HepG2 (cell line): ENCODE measurements at regions not wholly inside any gene's neighbourhood (a gene's known extent, or its start where the extent isn't known, plus 50 kb on each side); places are given as distances from the start of the nearest gene placed in this dataset.

Experiments
- ATAC-seq: fragments of 200-7000 bp; cut with Tn5 transposase; 3 replicates; pipeline ENCODE4 v1.9.1; 2020; ENCODE audit warnings: mild to moderate bottlenecking, moderate library complexity
- BruUV-seq: library from RNA; stranded (reverse); fragments of 400-500 nt; replicated peaks from 2 replicates; lab custom pipeline; 2021; lab: Mats Ljungman, UMichigan
- CTCF ChIA-PET: fragments of 300-600 bp; formaldehyde crosslinking; extraction: SDS; loops from one replicate; lab custom pipeline; 2021; ENCODE audit warnings: low total read pairs, inconsistent platforms, low intra/inter-chr PET ratio; lab: Yijun Ruan, JAX
- POLR2A ChIA-PET: fragments of 350-600 bp; sonication (Branson Sonifier 250); formaldehyde crosslinking; loops from one replicate; lab custom pipeline; 2020; ENCODE audit warnings: antibody characterized with exemption, inconsistent platforms; lab: Yijun Ruan, JAX
- DNase-seq: peaks from one replicate; pipeline ENCODE4 v3.0.0-alpha.2; 2015; ENCODE audit warnings: low spot score
- FAIRE-seq: peaks from 3 replicates; lab custom pipeline; 2011; peaks lifted over from hg19 to GRCh38; lab: Jason Lieb, UNC
- H2AFZ ChIP-seq: one replicate; pipeline ENCODE4 v1.6.1; 2011; ENCODE audit warnings: low read length, inconsistent platforms
- H3K27ac ChIP-seq: fragments of 300-600 bp; 3 replicates; pipeline ENCODE4 v1.8.0; 2011; ENCODE audit warnings: mixed run types, mild to moderate bottlenecking, mixed read lengths, low read length, inconsistent platforms; ENCODE audit not compliant: insufficient read depth; ENCODE audit errors: extremely low read length
- H3K27me3 ChIP-seq, 2 experiments: fragments of 200-600 bp in 1 of 2; 2 replicates in 1 of 2; 3 replicates in 1 of 2; pipeline versions ENCODE4 v1.6.0 to v1.8.0; 2011; ENCODE audit warnings: low read length in 2 of 2, mild to moderate bottlenecking in 2 of 2, moderate library complexity in 2 of 2, inconsistent platforms in 1 of 2; ENCODE audit not compliant: insufficient read depth in 2 of 2, control insufficient read depth in 1 of 2
- H3K36me3 ChIP-seq, 2 experiments: fragments of 200-600 bp in 1 of 2; replicated peaks in 1 of 2; 2 replicates in 1 of 2; 3 replicates in 1 of 2; pipeline versions ENCODE4 v1.5.1 to v1.8.0; 2011; ENCODE audit warnings: low read length in 2 of 2, inconsistent platforms in 1 of 2; ENCODE audit not compliant: insufficient read depth in 2 of 2, control insufficient read depth in 1 of 2
- H3K4me1 ChIP-seq: 2 replicates; pipeline ENCODE4 v1.5.1; 2012; ENCODE audit warnings: low read length, inconsistent platforms; ENCODE audit not compliant: insufficient read depth
- H3K4me2 ChIP-seq: 2 replicates; pipeline ENCODE4 v1.6.0; 2011; ENCODE audit warnings: low read depth, low read length, inconsistent platforms
- H3K4me3 ChIP-seq, 3 experiments: fragments of 200-600 bp in 1 of 3; sonication (generic), shearing (Covaris generic) in 1 of 3; replicated peaks in 1 of 3; 2 replicates each; pipeline ENCODE4 v1.5.1; 2011 to 2016; ENCODE audit warnings: low read length in 3 of 3, inconsistent platforms in 2 of 3, low read depth in 2 of 3, mild to moderate bottlenecking in 2 of 3, control low read depth in 1 of 3, mixed read lengths in 1 of 3; ENCODE audit not compliant: insufficient read depth in 1 of 3
- H3K79me2 ChIP-seq: one replicate; pipeline ENCODE4 v1.6.1; 2011; ENCODE audit warnings: low read length, inconsistent platforms; ENCODE audit not compliant: insufficient read depth
- H3K9ac ChIP-seq: 2 replicates; pipeline ENCODE4 v1.6.0; 2011; ENCODE audit warnings: mild to moderate bottlenecking, low read depth, low read length, inconsistent platforms; ENCODE audit not compliant: insufficient read depth
- H3K9me3 ChIP-seq: 2 replicates; pipeline ENCODE4 v1.5.1; 2012; ENCODE audit warnings: mild to moderate bottlenecking, low read length
- H4K20me1 ChIP-seq: 2 replicates; pipeline ENCODE4 v1.6.0; 2011; ENCODE audit warnings: inconsistent platforms, mild to moderate bottlenecking, low read length, moderate library complexity; ENCODE audit not compliant: insufficient read depth
- AKNA ChIP-seq: sonication (generic); formaldehyde crosslinking; IDR thresholded peaks from 2 replicates; pipeline ENCODE4 v1.4.0; 2020; ENCODE audit warnings: missing genetic modification reagents, borderline replicate concordance
- BCL6 ChIP-seq: IDR thresholded peaks from 2 replicates; pipeline ENCODE4 v1.6.1; 2016; ENCODE audit warnings: missing genetic modification reagents, missing compliant biosample characterization
- CCDC6 ChIP-seq: sonication (generic); formaldehyde crosslinking; IDR thresholded peaks from 2 replicates; pipeline ENCODE4 v1.8.1; 2022; ENCODE audit warnings: mild to moderate bottlenecking, missing genetic modification reagents, moderate library complexity
- EED ChIP-seq: sonication (generic); formaldehyde crosslinking; IDR thresholded peaks from 2 replicates; pipeline ENCODE4 v1.5.0; 2020; ENCODE audit warnings: mild to moderate bottlenecking, missing genetic modification reagents
- GLI4 ChIP-seq: sonication (generic); formaldehyde crosslinking; IDR thresholded peaks from 2 replicates; pipeline ENCODE4 v1.5.1; 2020; ENCODE audit warnings: missing genetic modification reagents, mild to moderate bottlenecking, moderate library complexity, borderline replicate concordance
- HMG20A ChIP-seq: IDR thresholded peaks from 2 replicates; pipeline ENCODE4 v1.6.1; 2016; ENCODE audit warnings: borderline replicate concordance
- IRF2 ChIP-seq: IDR thresholded peaks from 2 replicates; pipeline ENCODE4 v1.6.1; 2018; ENCODE audit warnings: missing genetic modification reagents, missing compliant biosample characterization
- KDM4B ChIP-seq: sonication (generic); formaldehyde crosslinking; IDR thresholded peaks from 2 replicates; pipeline ENCODE4 v1.4.0; 2020; ENCODE audit warnings: missing genetic modification reagents
- MLLT10 ChIP-seq: sonication (generic); formaldehyde crosslinking; IDR thresholded peaks from 2 replicates; pipeline ENCODE4 v1.4.0; 2020; ENCODE audit warnings: missing genetic modification reagents
- MXD3 ChIP-seq: IDR thresholded peaks from 2 replicates; pipeline ENCODE4 v1.6.1; 2016; ENCODE audit warnings: mild to moderate bottlenecking, missing biosample characterization, missing genetic modification reagents
- NFKB2 ChIP-seq: sonication (generic); formaldehyde crosslinking; IDR thresholded peaks from 2 replicates; pipeline ENCODE4 v1.4.0; 2020; ENCODE audit warnings: missing genetic modification reagents, borderline replicate concordance
- PPARG ChIP-seq: conservative IDR thresholded peaks from 2 replicates; pipeline ENCODE4 v1.6.1; 2016; ENCODE audit warnings: missing biosample characterization, missing genetic modification reagents
- RORA ChIP-seq: sonication (generic); formaldehyde crosslinking; IDR thresholded peaks from 2 replicates; pipeline ENCODE4 v1.5.0; 2020; ENCODE audit warnings: mild to moderate bottlenecking, missing genetic modification reagents, moderate library complexity
- SOX6 ChIP-seq, 2 experiments: fragments of 450-650 bp in 1 of 2; sonication (generic) in 1 of 2; formaldehyde crosslinking in 1 of 2; IDR thresholded peaks; 2 replicates each; pipeline versions ENCODE4 v1.4.0 to v1.6.1; 2017 to 2020; ENCODE audit warnings: antibody characterized with exemption in 1 of 2, mild to moderate bottlenecking in 1 of 2, missing genetic modification reagents in 1 of 2
- ZBTB43 ChIP-seq: sonication (generic); formaldehyde crosslinking; conservative IDR thresholded peaks from 2 replicates; pipeline ENCODE4 v1.4.0; 2020; ENCODE audit warnings: missing genetic modification reagents
- ZFX ChIP-seq: sonication (generic); formaldehyde crosslinking; IDR thresholded peaks from 2 replicates; pipeline ENCODE4 v1.4.0; 2020; ENCODE audit warnings: mild to moderate bottlenecking, low read depth, missing genetic modification reagents, moderate library complexity
- ZNF331 ChIP-seq: sonication (generic); formaldehyde crosslinking; IDR thresholded peaks from 2 replicates; pipeline ENCODE4 v1.4.0; 2020; ENCODE audit warnings: missing genetic modification reagents
- ZNF432 ChIP-seq: sonication (generic); formaldehyde crosslinking; IDR thresholded peaks from 2 replicates; pipeline ENCODE4 v1.5.0; 2020; ENCODE audit warnings: missing genetic modification reagents, mild to moderate bottlenecking, borderline replicate concordance
- ZNF780A ChIP-seq: sonication (generic); formaldehyde crosslinking; IDR thresholded peaks from 2 replicates; pipeline ENCODE4 v1.8.0; 2022; ENCODE audit warnings: mild to moderate bottlenecking, missing genetic modification reagents, moderate library complexity
- WGBS: methylation state at CpG from one replicate; pipeline ENCODE4 v1.1.6; 2017; ENCODE audit warnings: low lambda C conversion rate; 5-methylcytosine and 5-hydroxymethylcytosine counted together
- in situ Hi-C: cut with HindIII; loops from 2 replicates; pipeline ENCODE4 v1.10.0; 2017; ENCODE audit warnings: low pct_unique_long_range_greater_than_20kb; ENCODE audit not compliant: extremely low pct_ligation_motif_present
- intact Hi-C: fragments of 100-400 bp; cut with micrococcal nuclease; formaldehyde crosslinking; loops from one replicate; pipeline ENCODE4 v1.10.0; 2022; ENCODE audit not compliant: unreplicated experiment

- H3K9ac ChIP-seq = no peak overlapping the region
- no TSS peak for BruUV-seq
- no peaks in the 10 kb centered on the region for H3K9me3 ChIP-seq
- POLR2A ChIA-PET = no interaction called here
- H2AFZ ChIP-seq = no peak overlapping the region
- H3K79me2 ChIP-seq = no peaks in the 10 kb centered on the region
- intact Hi-C loops (no loop called here), in situ Hi-C loops (no loop called here)
- DNase-seq (no peak), FAIRE-seq (no peak), ATAC-seq (no peak)
- H4K20me1 ChIP-seq = no peaks in the 10 kb centered on the region
- H3K4me2 ChIP-seq = no peak overlapping the region
- 17% methylated on average over 5 of the region's 5 CpGs for WGBS
- CTCF ChIA-PET = no interaction called here
- H3K4me1 ChIP-seq = no peaks in the 10 kb centered on the region
- TF ChIP-seq GLI4 (no peak), ZNF331 (no peak), ZBTB43 (no peak), SOX6 (IDR thresholded peaks at IDR 0.05) (no peak), SOX6 (CRISPR knock-in tag; IDR thresholded peaks at IDR 0.05) (no peak), AKNA (CRISPR knock-in tag) (no peak), MLLT10 (CRISPR knock-in tag) (no peak), KDM4B (CRISPR knock-in tag) (no peak), CCDC6 (CRISPR knock-in tag) (no peak), NFKB2 (no peak), RORA (CRISPR knock-in tag) (no peak), MXD3 (CRISPR knock-in tag) (no peak), HMG20A (no peak), ZNF432 (no peak), EED (no peak), ZNF780A (no peak), BCL6 (CRISPR knock-in tag) (no peak), IRF2 (CRISPR knock-in tag) (no peak), ZFX (CRISPR knock-in tag) (no peak), PPARG (no peak)
- no peaks in the 10 kb centered on the region for H3K27me3 ChIP-seq
- H3K4me3 ChIP-seq = no peak overlapping the region
- no peaks in the 10 kb centered on the region for H3K36me3 ChIP-seq
- H3K27ac ChIP-seq = no peak overlapping the region
Observed at GRCh38 chr18:72630991-72631390, 86.8 kb upstream of the CBLN2 start.
